Liver (tissue), 8 donors: ENCODE measurements at regions not wholly inside any gene's neighbourhood (a gene's known extent, or its start where the extent isn't known, plus 50 kb on each side); places are given as distances from the start of the nearest gene placed in this dataset.

Source experiments
- DNase-seq: peaks from one replicate; pipeline ENCODE4 v3.0.0-alpha.2; 2017; ENCODE audit warnings: low spot score
- H3K27ac ChIP-seq, 2 donors: one replicate each; pipeline ENCODE4 v1.7.0; 2013; ENCODE audit warnings: inconsistent platforms in 2 of 2, low read length in 2 of 2, control low read depth in 1 of 2, low read depth in 1 of 2, mild to moderate bottlenecking in 1 of 2
- H3K27me3 ChIP-seq, 4 donors: one replicate each; pipeline versions ENCODE4 v1.6.1 to v1.7.0; 2013; ENCODE audit warnings: low read length in 3 of 4, inconsistent platforms in 1 of 4, mild to moderate bottlenecking in 1 of 4, moderate library complexity in 1 of 4; ENCODE audit not compliant: control insufficient read depth in 4 of 4, insufficient read depth in 4 of 4
- H3K36me3 ChIP-seq, 4 donors: one replicate each; pipeline versions ENCODE4 v1.6.1 to v1.7.0; 2013; ENCODE audit warnings: low read length in 3 of 4, mild to moderate bottlenecking in 3 of 4, low read depth in 1 of 4, moderate library complexity in 1 of 4; ENCODE audit not compliant: control insufficient read depth in 4 of 4, insufficient read depth in 3 of 4
- H3K4me1 ChIP-seq, 4 donors: one replicate each; pipeline versions ENCODE4 v1.6.1 to v1.7.0; 2013; ENCODE audit warnings: low read length in 3 of 4, mild to moderate bottlenecking in 3 of 4, moderate library complexity in 1 of 4; ENCODE audit not compliant: control insufficient read depth in 4 of 4, insufficient read depth in 4 of 4
- H3K4me3 ChIP-seq, 3 donors: one replicate each; pipeline versions ENCODE4 v1.6.1 to v1.7.0; 2013; ENCODE audit warnings: low read length in 3 of 3, control low read depth in 1 of 3, low read depth in 1 of 3, mild to moderate bottlenecking in 1 of 3
- H3K9ac ChIP-seq, 2 donors: one replicate each; pipeline ENCODE4 v1.7.0; 2013; ENCODE audit warnings: low read length in 2 of 2, mild to moderate bottlenecking in 2 of 2, moderate library complexity in 2 of 2, control low read depth in 1 of 2, low read depth in 1 of 2
- H3K9me3 ChIP-seq, 4 donors: one replicate each; pipeline versions ENCODE4 v1.6.1 to v1.7.0; 2013; ENCODE audit warnings: low read length in 3 of 4; ENCODE audit not compliant: control insufficient read depth in 4 of 4
- ATF3 ChIP-seq: IDR thresholded peaks from 2 replicates; pipeline ENCODE4 v1.6.1; 2016; ENCODE audit warnings: antibody characterized with exemption
- CTCF ChIP-seq: fragments of 150-350 bp; IDR thresholded peaks from 2 replicates; pipeline ENCODE4 v1.5.1; 2017; ENCODE audit warnings: improper control_type of control experiment, low read depth, low read length; ENCODE audit not compliant: missing input control
- FOXA1 ChIP-seq: IDR thresholded peaks from 2 replicates; pipeline ENCODE4 v1.6.1; 2016; ENCODE audit warnings: antibody characterized with exemption
- FOXA2 ChIP-seq: IDR thresholded peaks from 2 replicates; pipeline ENCODE4 v1.6.1; 2016; ENCODE audit warnings: antibody characterized with exemption
- HNF4A ChIP-seq, 2 donors: conservative IDR thresholded peaks; 2 replicates each; pipeline ENCODE4 v1.6.1; 2016; ENCODE audit warnings: antibody characterized with exemption in 2 of 2, mild to moderate bottlenecking in 2 of 2
- HNF4G ChIP-seq: IDR thresholded peaks from 2 replicates; pipeline ENCODE4 v1.6.1; 2016; ENCODE audit warnings: antibody characterized with exemption
- JUND ChIP-seq, 2 donors: IDR thresholded peaks; 2 replicates each; pipeline ENCODE4 v1.6.1; 2016; ENCODE audit warnings: antibody characterized with exemption in 2 of 2
- MAX ChIP-seq: IDR thresholded peaks from 2 replicates; pipeline ENCODE4 v1.6.1; 2016; ENCODE audit warnings: antibody characterized with exemption
- NR2F2 ChIP-seq: IDR thresholded peaks from 2 replicates; pipeline ENCODE4 v1.6.1; 2016; ENCODE audit warnings: antibody characterized with exemption
- RAD21 ChIP-seq, 2 donors: IDR thresholded peaks; 2 replicates each; pipeline ENCODE4 v1.6.1; 2016; ENCODE audit warnings: antibody characterized with exemption in 2 of 2, mild to moderate bottlenecking in 2 of 2
- REST ChIP-seq: IDR thresholded peaks from 2 replicates; pipeline ENCODE4 v1.6.1; 2016; ENCODE audit warnings: antibody characterized with exemption, mild to moderate bottlenecking
- SP1 ChIP-seq: IDR thresholded peaks from 2 replicates; pipeline ENCODE4 v1.6.1; 2018; ENCODE audit warnings: antibody characterized with exemption, mild to moderate bottlenecking
- TAF1 ChIP-seq: conservative IDR thresholded peaks from 2 replicates; pipeline ENCODE4 v1.6.1; 2016; ENCODE audit warnings: antibody characterized with exemption, mild to moderate bottlenecking
- YY1 ChIP-seq: IDR thresholded peaks from 2 replicates; pipeline ENCODE4 v1.6.1; 2016; ENCODE audit warnings: antibody characterized with exemption, mild to moderate bottlenecking
- ZBTB33 ChIP-seq: IDR thresholded peaks from 2 replicates; pipeline ENCODE4 v1.6.1; 2016; ENCODE audit warnings: antibody characterized with exemption
- WGBS: extraction: QIAGEN DNeasy Blood & Tissue Kit; methylation state at CpG from one replicate; pipeline ENCODE4 v1.1.7; 2013; 5-methylcytosine and 5-hydroxymethylcytosine counted together
- donor health status: healthy.
- donor health status: healthy.
- donor health status: healthy.
- donor health status: healthy.
- donor health status: healthy.

GRCh38 chr2:82708681-82709080 is 1750.4 kb downstream of the SUCLG1 start:
- no peaks in the 10 kb centered on the region for H3K9me3 ChIP-seq
- no peak for TF ChIP-seq MAX
- TF ChIP-seq REST: no peak
- no peak for TF ChIP-seq ZBTB33
- TF ChIP-seq FOXA2: no peak
- no peak for TF ChIP-seq FOXA1
- no peak for TF ChIP-seq TAF1
- TF ChIP-seq NR2F2: no peak
- TF ChIP-seq JUND (IDR thresholded peaks at IDR 0.05): no peak
- TF ChIP-seq ATF3: no peak
- no peak for TF ChIP-seq YY1
- TF ChIP-seq RAD21 (IDR thresholded peaks at IDR 0.05): no peak
- no peak for TF ChIP-seq SP1
- H3K4me3 ChIP-seq: no peak overlapping the region
- no peak overlapping the region for H3K27ac ChIP-seq
- H3K4me1 ChIP-seq: no peaks in the 10 kb centered on the region
- H3K36me3 ChIP-seq: no peaks in the 10 kb centered on the region
- no peak overlapping the region for H3K9ac ChIP-seq
- 77% methylated on average over 2 of the region's 2 CpGs for WGBS
- no peaks in the 10 kb centered on the region for H3K27me3 ChIP-seq
- DNase-seq: no peak

- no peak overlapping the region for H3K4me3 ChIP-seq
- TF ChIP-seq JUND (IDR thresholded peaks at IDR 0.05) (no peak), MAX (no peak), YY1 (no peak), REST (no peak), ATF3 (no peak), ZBTB33 (no peak), TAF1 (no peak), NR2F2 (no peak), RAD21 (IDR thresholded peaks at IDR 0.05) (no peak), FOXA1 (no peak), HNF4A (conservative IDR thresholded peaks at IDR 0.05) (no peak), HNF4G (no peak), CTCF (no peak), FOXA2 (no peak)
- WGBS: 78% methylated on average over 1 of the region's 1 CpG
- no peak overlapping the region for H3K9ac ChIP-seq
- no peaks in the 10 kb centered on the region for H3K36me3 ChIP-seq
- H3K9me3 ChIP-seq: peaks cover 0 to 3% (median 0%) of the 10 kb centered on the region in 4 donors
- no peak overlapping the region for H3K27ac ChIP-seq
- no peaks in the 10 kb centered on the region for H3K4me1 ChIP-seq
- H3K27me3 ChIP-seq: no peaks in the 10 kb centered on the region
- DNase-seq: no peak
Measured at GRCh38 chr2:82697231-82697630, 1761.8 kb downstream of the SUCLG1 start.
